ENCODE measurements at regions not wholly inside any gene's neighbourhood (a gene's known extent, or its start where the extent isn't known, plus 50 kb on each side); places are given as distances from the start of the nearest gene placed in this dataset.
"Not testable (repeated sequence)": the region's sequence is repeated elsewhere in the genome, so short reads cannot be mapped to it uniquely, and the experiment has no call there.

GRCh38 chr6:115838216-115838615 is 222.5 kb downstream of the FRK start:
- no peak overlapping the region for H3K4me3 ChIP-seq
- no peak for ATAC-seq
- H3K4me1 ChIP-seq (replicated peaks in 1 of 2; ENCODE audit: control insufficient read depth in 2 of 2, insufficient read depth in 2 of 2, low read length in 2 of 2) = no peaks in the 10 kb centered on the region
- intact Hi-C loops (cut with micrococcal nuclease) (no loop called here), in situ Hi-C loops (cut with MboI) (no loop called here)
- no peaks in the 10 kb centered on the region for H4K20me1 ChIP-seq (replicated peaks; ENCODE audit: control insufficient read depth, insufficient read depth, low read length)
- no peaks in the 10 kb centered on the region for H3K9me3 ChIP-seq (replicated peaks; ENCODE audit: control insufficient read depth, insufficient read depth, low read depth, low read length)
- TF ChIP-seq ZFP30 (CRISPR knock-in tag; IDR thresholded peaks at IDR 0.05; ENCODE audit: borderline replicate concordance) (no peak), HNRNPL (IDR thresholded peaks at IDR 0.05; ENCODE audit: low read depth, low read length) (no peak), NFIX (CRISPR knock-in tag; IDR thresholded peaks at IDR 0.05; ENCODE audit: low read depth) (no peak)
- TF ChIP-seq, protein P1, sequence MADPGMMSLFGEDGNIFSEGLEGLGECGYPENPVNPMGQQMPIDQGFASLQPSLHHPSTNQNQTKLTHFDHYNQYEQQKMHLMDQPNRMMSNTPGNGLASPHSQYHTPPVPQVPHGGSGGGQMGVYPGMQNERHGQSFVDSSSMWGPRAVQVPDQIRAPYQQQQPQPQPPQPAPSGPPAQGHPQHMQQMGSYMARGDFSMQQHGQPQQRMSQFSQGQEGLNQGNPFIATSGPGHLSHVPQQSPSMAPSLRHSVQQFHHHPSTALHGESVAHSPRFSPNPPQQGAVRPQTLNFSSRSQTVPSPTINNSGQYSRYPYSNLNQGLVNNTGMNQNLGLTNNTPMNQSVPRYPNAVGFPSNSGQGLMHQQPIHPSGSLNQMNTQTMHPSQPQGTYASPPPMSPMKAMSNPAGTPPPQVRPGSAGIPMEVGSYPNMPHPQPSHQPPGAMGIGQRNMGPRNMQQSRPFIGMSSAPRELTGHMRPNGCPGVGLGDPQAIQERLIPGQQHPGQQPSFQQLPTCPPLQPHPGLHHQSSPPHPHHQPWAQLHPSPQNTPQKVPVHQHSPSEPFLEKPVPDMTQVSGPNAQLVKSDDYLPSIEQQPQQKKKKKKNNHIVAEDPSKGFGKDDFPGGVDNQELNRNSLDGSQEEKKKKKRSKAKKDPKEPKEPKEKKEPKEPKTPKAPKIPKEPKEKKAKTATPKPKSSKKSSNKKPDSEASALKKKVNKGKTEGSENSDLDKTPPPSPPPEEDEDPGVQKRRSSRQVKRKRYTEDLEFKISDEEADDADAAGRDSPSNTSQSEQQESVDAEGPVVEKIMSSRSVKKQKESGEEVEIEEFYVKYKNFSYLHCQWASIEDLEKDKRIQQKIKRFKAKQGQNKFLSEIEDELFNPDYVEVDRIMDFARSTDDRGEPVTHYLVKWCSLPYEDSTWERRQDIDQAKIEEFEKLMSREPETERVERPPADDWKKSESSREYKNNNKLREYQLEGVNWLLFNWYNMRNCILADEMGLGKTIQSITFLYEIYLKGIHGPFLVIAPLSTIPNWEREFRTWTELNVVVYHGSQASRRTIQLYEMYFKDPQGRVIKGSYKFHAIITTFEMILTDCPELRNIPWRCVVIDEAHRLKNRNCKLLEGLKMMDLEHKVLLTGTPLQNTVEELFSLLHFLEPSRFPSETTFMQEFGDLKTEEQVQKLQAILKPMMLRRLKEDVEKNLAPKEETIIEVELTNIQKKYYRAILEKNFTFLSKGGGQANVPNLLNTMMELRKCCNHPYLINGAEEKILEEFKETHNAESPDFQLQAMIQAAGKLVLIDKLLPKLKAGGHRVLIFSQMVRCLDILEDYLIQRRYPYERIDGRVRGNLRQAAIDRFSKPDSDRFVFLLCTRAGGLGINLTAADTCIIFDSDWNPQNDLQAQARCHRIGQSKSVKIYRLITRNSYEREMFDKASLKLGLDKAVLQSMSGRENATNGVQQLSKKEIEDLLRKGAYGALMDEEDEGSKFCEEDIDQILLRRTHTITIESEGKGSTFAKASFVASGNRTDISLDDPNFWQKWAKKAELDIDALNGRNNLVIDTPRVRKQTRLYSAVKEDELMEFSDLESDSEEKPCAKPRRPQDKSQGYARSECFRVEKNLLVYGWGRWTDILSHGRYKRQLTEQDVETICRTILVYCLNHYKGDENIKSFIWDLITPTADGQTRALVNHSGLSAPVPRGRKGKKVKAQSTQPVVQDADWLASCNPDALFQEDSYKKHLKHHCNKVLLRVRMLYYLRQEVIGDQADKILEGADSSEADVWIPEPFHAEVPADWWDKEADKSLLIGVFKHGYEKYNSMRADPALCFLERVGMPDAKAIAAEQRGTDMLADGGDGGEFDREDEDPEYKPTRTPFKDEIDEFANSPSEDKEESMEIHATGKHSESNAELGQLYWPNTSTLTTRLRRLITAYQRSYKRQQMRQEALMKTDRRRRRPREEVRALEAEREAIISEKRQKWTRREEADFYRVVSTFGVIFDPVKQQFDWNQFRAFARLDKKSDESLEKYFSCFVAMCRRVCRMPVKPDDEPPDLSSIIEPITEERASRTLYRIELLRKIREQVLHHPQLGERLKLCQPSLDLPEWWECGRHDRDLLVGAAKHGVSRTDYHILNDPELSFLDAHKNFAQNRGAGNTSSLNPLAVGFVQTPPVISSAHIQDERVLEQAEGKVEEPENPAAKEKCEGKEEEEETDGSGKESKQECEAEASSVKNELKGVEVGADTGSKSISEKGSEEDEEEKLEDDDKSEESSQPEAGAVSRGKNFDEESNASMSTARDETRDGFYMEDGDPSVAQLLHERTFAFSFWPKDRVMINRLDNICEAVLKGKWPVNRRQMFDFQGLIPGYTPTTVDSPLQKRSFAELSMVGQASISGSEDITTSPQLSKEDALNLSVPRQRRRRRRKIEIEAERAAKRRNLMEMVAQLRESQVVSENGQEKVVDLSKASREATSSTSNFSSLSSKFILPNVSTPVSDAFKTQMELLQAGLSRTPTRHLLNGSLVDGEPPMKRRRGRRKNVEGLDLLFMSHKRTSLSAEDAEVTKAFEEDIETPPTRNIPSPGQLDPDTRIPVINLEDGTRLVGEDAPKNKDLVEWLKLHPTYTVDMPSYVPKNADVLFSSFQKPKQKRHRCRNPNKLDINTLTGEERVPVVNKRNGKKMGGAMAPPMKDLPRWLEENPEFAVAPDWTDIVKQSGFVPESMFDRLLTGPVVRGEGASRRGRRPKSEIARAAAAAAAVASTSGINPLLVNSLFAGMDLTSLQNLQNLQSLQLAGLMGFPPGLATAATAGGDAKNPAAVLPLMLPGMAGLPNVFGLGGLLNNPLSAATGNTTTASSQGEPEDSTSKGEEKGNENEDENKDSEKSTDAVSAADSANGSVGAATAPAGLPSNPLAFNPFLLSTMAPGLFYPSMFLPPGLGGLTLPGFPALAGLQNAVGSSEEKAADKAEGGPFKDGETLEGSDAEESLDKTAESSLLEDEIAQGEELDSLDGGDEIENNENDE (IDR thresholded peaks at IDR 0.05; ENCODE audit: low read depth, low read length) = no peak
- no peak for DNase-seq (ENCODE audit: extremely low read depth in 1 of 4, low spot score in 3 of 4)
- 18% methylated on average over 4 of the region's 4 CpGs for WGBS (ENCODE audit: insufficient coverage, low coverage, missing lambda C conversion rate)
- no peak for FAIRE-seq
- POLR2A ChIA-PET = no interaction called here
- no TSS peak for BruUV-seq (replicated peaks)
- CTCF ChIA-PET (ENCODE audit: low intra/inter-chr PET ratio) = no interaction called here
- H2AFZ ChIP-seq (ENCODE audit: low read depth, low read length) = no peak overlapping the region
- H3K36me3 ChIP-seq (ENCODE audit: control insufficient read depth, insufficient read depth, low read length) = no peaks in the 10 kb centered on the region
- no peak overlapping the region for H3K27ac ChIP-seq (ENCODE audit: extremely low read depth, low read depth, low read length)
- H3K4me2 ChIP-seq (ENCODE audit: insufficient read depth, low read length) = no peak overlapping the region
- no peaks in the 10 kb centered on the region for H3K27me3 ChIP-seq (ENCODE audit: control insufficient read depth in 2 of 2, insufficient read depth in 2 of 2, low read length in 2 of 2)
- no peaks in the 10 kb centered on the region for H3K9me1 ChIP-seq (ENCODE audit: control insufficient read depth, insufficient read depth, low read length)
- no peak overlapping the region for H3K9ac ChIP-seq (ENCODE audit: insufficient read depth in 1 of 2, low read depth in 2 of 2, low read length in 2 of 2)
- H3K79me2 ChIP-seq (ENCODE audit: control insufficient read depth, insufficient read depth, low read length) = no peaks in the 10 kb centered on the region

DNA sequence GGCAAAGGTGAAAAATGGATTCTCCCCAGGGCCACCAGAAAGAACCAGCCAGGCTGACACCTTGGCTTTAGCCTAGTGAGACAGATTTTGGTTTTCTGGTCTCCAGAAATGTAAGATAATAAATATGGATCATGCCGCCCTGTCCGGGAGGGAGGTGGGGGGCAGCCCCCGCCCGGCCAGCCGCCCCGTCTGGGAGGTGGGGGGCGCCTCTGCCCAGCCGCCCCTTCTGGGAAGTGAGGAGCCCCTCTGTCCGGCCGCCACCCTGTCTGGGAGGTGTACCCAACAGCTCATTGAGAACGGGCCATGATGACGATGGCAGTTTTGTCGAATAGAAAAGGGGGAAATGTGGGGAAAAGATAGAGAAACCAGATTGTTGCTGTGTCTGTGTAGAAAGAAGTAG is 224.3 kb downstream of the FRK start:
- H3K4me3 ChIP-seq; H3K36me3 ChIP-seq (ENCODE audit: control insufficient read depth, insufficient read depth, low read length); FAIRE-seq; H3K9me1 ChIP-seq (ENCODE audit: control insufficient read depth, insufficient read depth, low read length); DNase-seq (ENCODE audit: extremely low read depth in 1 of 4, low spot score in 3 of 4); ATAC-seq; H3K27me3 ChIP-seq (ENCODE audit: control insufficient read depth in 2 of 2, insufficient read depth in 2 of 2, low read length in 2 of 2); H3K27ac ChIP-seq (ENCODE audit: extremely low read depth, low read depth, low read length); H3K9me3 ChIP-seq (replicated peaks; ENCODE audit: control insufficient read depth, insufficient read depth, low read depth, low read length); POLR2A ChIA-PET; H4K20me1 ChIP-seq (replicated peaks; ENCODE audit: control insufficient read depth, insufficient read depth, low read length); H3K4me2 ChIP-seq (ENCODE audit: insufficient read depth, low read length); BruUV-seq (replicated peaks); in situ Hi-C loops (cut with MboI); H3K9ac ChIP-seq (ENCODE audit: insufficient read depth in 1 of 2, low read depth in 2 of 2, low read length in 2 of 2); CTCF ChIA-PET (ENCODE audit: low intra/inter-chr PET ratio); H3K4me1 ChIP-seq (replicated peaks in 1 of 2; ENCODE audit: control insufficient read depth in 2 of 2, insufficient read depth in 2 of 2, low read length in 2 of 2); intact Hi-C loops (cut with micrococcal nuclease); H3K79me2 ChIP-seq (ENCODE audit: control insufficient read depth, insufficient read depth, low read length); H2AFZ ChIP-seq (ENCODE audit: low read depth, low read length): not testable (repeated sequence)
- WGBS (ENCODE audit: insufficient coverage, low coverage, missing lambda C conversion rate) = 8% methylated on average over 5 of the region's 13 CpGs

Measured in K562 (cell line).